K562 (cell line): ENCODE measurements at regions not wholly inside any gene's neighbourhood (a gene's known extent, or its start where the extent isn't known, plus 50 kb on each side); places are given as distances from the start of the nearest gene placed in this dataset.

Experiments
- ATAC-seq: fragments of 200-7000 bp; cut with Tn5 transposase; 3 replicates; pipeline ENCODE4 v1.9.1; 2020; ENCODE audit warnings: moderate library complexity
- BruUV-seq: library from RNA; stranded (reverse); fragments of 400-500 nt; replicated peaks from 2 replicates; lab custom pipeline; 2021; lab: Mats Ljungman, UMichigan
- CTCF ChIA-PET: fragments of 300-600 bp; formaldehyde crosslinking; extraction: SDS; loops from one replicate; lab custom pipeline; 2021; ENCODE audit warnings: low intra/inter-chr PET ratio; lab: Yijun Ruan, JAX
- POLR2A ChIA-PET: fragments of 300-600, 350-650 bp; sonication (Branson Sonifier 250); formaldehyde crosslinking; extraction: SDS; loops from one replicate; lab custom pipeline; 2021; ENCODE audit warnings: antibody characterized with exemption, inconsistent platforms; lab: Yijun Ruan, JAX
- DNase-seq, 4 experiments: peaks; one replicate each; pipeline versions ENCODE4 v3.0.0 to v3.0.0-alpha.2; 2011 to 2018; ENCODE audit warnings: low spot score in 3 of 4, mixed read lengths in 3 of 4; ENCODE audit errors: extremely low read depth in 1 of 4
- FAIRE-seq: peaks from 2 replicates; lab custom pipeline; 2011; peaks lifted over from hg19 to GRCh38; lab: Jason Lieb, UNC
- H2AFZ ChIP-seq: 2 replicates; pipeline ENCODE4 v1.6.0; 2011; ENCODE audit warnings: low read depth, low read length, control low read depth, inconsistent platforms
- H3K27ac ChIP-seq: fragments of 200-600 bp; 3 replicates; pipeline ENCODE4 v1.8.0; 2011; ENCODE audit warnings: low read depth, mild to moderate bottlenecking, control low read depth, inconsistent platforms, low read length, moderate library complexity, mixed read lengths; ENCODE audit errors: extremely low read depth
- H3K27me3 ChIP-seq, 2 experiments: fragments of 300-600 bp in 1 of 2; 2 replicates in 1 of 2; 3 replicates in 1 of 2; pipeline versions ENCODE4 v1.6.0 to v1.8.0; 2011; ENCODE audit warnings: inconsistent platforms in 2 of 2, low read length in 2 of 2, mild to moderate bottlenecking in 1 of 2, mixed read lengths in 1 of 2, moderate library complexity in 1 of 2; ENCODE audit not compliant: control insufficient read depth in 2 of 2, insufficient read depth in 2 of 2
- H3K36me3 ChIP-seq: fragments of 300-600 bp; 3 replicates; pipeline ENCODE4 v1.8.0; 2011; ENCODE audit warnings: mild to moderate bottlenecking, low read length, inconsistent platforms; ENCODE audit not compliant: control insufficient read depth, insufficient read depth
- H3K4me1 ChIP-seq, 2 experiments: fragments of 200-600 bp in 1 of 2; replicated peaks in 1 of 2; 2 replicates in 1 of 2; 3 replicates in 1 of 2; pipeline versions ENCODE4 v1.5.1 to v1.8.0; 2011; ENCODE audit warnings: inconsistent platforms in 2 of 2, low read length in 2 of 2, mild to moderate bottlenecking in 1 of 2, mixed read lengths in 1 of 2, moderate library complexity in 1 of 2; ENCODE audit not compliant: control insufficient read depth in 2 of 2, insufficient read depth in 2 of 2
- H3K4me2 ChIP-seq: 2 replicates; pipeline ENCODE4 v1.6.1; 2011; ENCODE audit warnings: low read length, control low read depth, inconsistent platforms, mixed read lengths; ENCODE audit not compliant: insufficient read depth
- H3K4me3 ChIP-seq: fragments of 200-600 bp; sonication (generic), shearing (Covaris generic); 2 replicates; pipeline ENCODE4 v1.5.1; 2016; ENCODE audit warnings: control low read depth, inconsistent platforms
- H3K79me2 ChIP-seq: fragments of 200-600 bp; 3 replicates; pipeline ENCODE4 v1.8.0; 2011; ENCODE audit warnings: low read length, inconsistent platforms; ENCODE audit not compliant: control insufficient read depth, insufficient read depth
- H3K9ac ChIP-seq, 2 experiments: 2 replicates each; pipeline versions ENCODE4 v1.6.0 to v1.6.1; 2011; ENCODE audit warnings: low read depth in 2 of 2, low read length in 2 of 2, control low read depth in 1 of 2, inconsistent platforms in 1 of 2, mild to moderate bottlenecking in 1 of 2, mixed read lengths in 1 of 2; ENCODE audit not compliant: insufficient read depth in 1 of 2
- H3K9me1 ChIP-seq: one replicate; pipeline ENCODE4 v1.6.0; 2011; ENCODE audit warnings: inconsistent platforms, mild to moderate bottlenecking, low read length, moderate library complexity; ENCODE audit not compliant: control insufficient read depth, insufficient read depth
- H3K9me3 ChIP-seq: replicated peaks from 2 replicates; pipeline ENCODE4 v1.5.1; 2011; ENCODE audit warnings: low read depth, low read length, inconsistent platforms; ENCODE audit not compliant: control insufficient read depth, insufficient read depth
- H4K20me1 ChIP-seq: replicated peaks from 2 replicates; pipeline ENCODE4 v1.6.1; 2011; ENCODE audit warnings: low read length, inconsistent platforms, mixed read lengths; ENCODE audit not compliant: control insufficient read depth, insufficient read depth
- CEBPB ChIP-seq: fragments of 450-650 bp; IDR thresholded peaks from 2 replicates; pipeline ENCODE4 v1.6.1; 2016; ENCODE audit warnings: missing genetic modification characterization, missing compliant biosample characterization
- MBD2 ChIP-seq: sonication (generic); IDR thresholded peaks from 2 replicates; pipeline ENCODE4 v1.6.1; 2016; ENCODE audit warnings: low read depth, borderline replicate concordance
- POLR3A ChIP-seq: IDR thresholded peaks from 2 replicates; pipeline ENCODE4 v1.6.1; 2011; ENCODE audit warnings: borderline replicate concordance, mild to moderate bottlenecking, moderate library complexity; ENCODE audit not compliant: insufficient read length, insufficient read depth; ENCODE audit errors: extremely low read depth
- ZNF140 ChIP-seq: fragments of 250-450 bp; sonication (Bioruptor Pico); IDR thresholded peaks from 2 replicates; pipeline ENCODE4 v1.8.0; 2021; ENCODE audit warnings: moderate library complexity, mild to moderate bottlenecking, inconsistent platforms
- WGBS: fragments of 100-300 bp; shearing (Covaris generic); methylation state at CpG from one replicate; pipeline ENCODE4 v1.1.6; 2016; ENCODE audit warnings: low coverage, mixed read lengths; ENCODE audit not compliant: insufficient coverage; ENCODE audit errors: missing lambda C conversion rate; 5-methylcytosine and 5-hydroxymethylcytosine counted together
- in situ Hi-C: fragments of 300-500 bp; cut with MboI; formaldehyde crosslinking; loops from 4 replicates; pipeline ENCODE4 v1.15.0; 2018; ENCODE audit warnings: inconsistent platforms, mixed read lengths
- intact Hi-C: fragments of 100-400 bp; cut with micrococcal nuclease; formaldehyde crosslinking; loops from 2 replicates; pipeline ENCODE4 v1.14.2; 2022
- TF ChIP-seq, protein P1 (sequence below), 2 experiments: IDR thresholded peaks; 2 replicates each; pipeline ENCODE4 v1.6.1; 2012; ENCODE audit warnings: improper control_type of control experiment in 2 of 2, low read depth in 2 of 2, low read length in 2 of 2, borderline replicate concordance in 1 of 2
- TF ChIP-seq, protein P2 (sequence below): sonication (generic); formaldehyde crosslinking; IDR thresholded peaks from 2 replicates; pipeline ENCODE4 v1.8.0; 2022; ENCODE audit warnings: missing genetic modification reagents, mild to moderate bottlenecking, moderate library complexity, borderline replicate concordance
- TF ChIP-seq, protein P3 (sequence below): fragments of 450-650 bp; formaldehyde crosslinking; IDR thresholded peaks from 2 replicates; pipeline ENCODE4 v1.4.0; 2020; ENCODE audit warnings: mild to moderate bottlenecking, moderate library complexity
- TF ChIP-seq, protein P4 (sequence below): sonication (generic); IDR thresholded peaks from 2 replicates; pipeline ENCODE4 v1.6.1; 2016

DNA sequence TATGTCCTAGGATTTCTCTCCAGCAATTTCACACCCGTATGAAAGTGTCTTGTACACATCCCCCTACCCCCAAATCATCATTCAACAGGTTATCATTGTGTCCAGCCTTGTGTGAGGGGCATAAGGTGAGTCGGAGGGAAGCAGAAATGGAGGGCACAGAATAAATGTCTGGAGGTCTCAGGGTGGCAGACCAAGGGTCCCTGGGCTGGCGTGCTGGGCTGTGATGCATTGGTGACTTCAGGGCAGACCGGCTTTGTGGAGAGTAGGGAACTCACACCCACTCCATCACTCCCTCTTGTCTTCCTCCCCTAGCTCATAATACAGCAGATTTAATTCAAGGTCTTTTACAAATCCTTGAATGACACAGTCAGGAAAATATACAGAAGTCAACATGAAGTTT is 191.7 kb upstream of the PMEPA1 start (continued):
- TF ChIP-seq, protein P1, sequence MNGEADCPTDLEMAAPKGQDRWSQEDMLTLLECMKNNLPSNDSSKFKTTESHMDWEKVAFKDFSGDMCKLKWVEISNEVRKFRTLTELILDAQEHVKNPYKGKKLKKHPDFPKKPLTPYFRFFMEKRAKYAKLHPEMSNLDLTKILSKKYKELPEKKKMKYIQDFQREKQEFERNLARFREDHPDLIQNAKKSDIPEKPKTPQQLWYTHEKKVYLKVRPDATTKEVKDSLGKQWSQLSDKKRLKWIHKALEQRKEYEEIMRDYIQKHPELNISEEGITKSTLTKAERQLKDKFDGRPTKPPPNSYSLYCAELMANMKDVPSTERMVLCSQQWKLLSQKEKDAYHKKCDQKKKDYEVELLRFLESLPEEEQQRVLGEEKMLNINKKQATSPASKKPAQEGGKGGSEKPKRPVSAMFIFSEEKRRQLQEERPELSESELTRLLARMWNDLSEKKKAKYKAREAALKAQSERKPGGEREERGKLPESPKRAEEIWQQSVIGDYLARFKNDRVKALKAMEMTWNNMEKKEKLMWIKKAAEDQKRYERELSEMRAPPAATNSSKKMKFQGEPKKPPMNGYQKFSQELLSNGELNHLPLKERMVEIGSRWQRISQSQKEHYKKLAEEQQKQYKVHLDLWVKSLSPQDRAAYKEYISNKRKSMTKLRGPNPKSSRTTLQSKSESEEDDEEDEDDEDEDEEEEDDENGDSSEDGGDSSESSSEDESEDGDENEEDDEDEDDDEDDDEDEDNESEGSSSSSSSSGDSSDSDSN (IDR thresholded peaks at IDR 0.05; ENCODE audit: borderline replicate concordance in 1 of 2, low read depth in 2 of 2, low read length in 2 of 2): no peak
- TF ChIP-seq, protein P2, sequence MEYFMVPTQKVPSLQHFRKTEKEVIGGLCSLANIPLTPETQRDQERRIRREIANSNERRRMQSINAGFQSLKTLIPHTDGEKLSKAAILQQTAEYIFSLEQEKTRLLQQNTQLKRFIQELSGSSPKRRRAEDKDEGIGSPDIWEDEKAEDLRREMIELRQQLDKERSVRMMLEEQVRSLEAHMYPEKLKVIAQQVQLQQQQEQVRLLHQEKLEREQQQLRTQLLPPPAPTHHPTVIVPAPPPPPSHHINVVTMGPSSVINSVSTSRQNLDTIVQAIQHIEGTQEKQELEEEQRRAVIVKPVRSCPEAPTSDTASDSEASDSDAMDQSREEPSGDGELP (CRISPR knock-in tag): no peak
- TF ChIP-seq, protein P3, sequence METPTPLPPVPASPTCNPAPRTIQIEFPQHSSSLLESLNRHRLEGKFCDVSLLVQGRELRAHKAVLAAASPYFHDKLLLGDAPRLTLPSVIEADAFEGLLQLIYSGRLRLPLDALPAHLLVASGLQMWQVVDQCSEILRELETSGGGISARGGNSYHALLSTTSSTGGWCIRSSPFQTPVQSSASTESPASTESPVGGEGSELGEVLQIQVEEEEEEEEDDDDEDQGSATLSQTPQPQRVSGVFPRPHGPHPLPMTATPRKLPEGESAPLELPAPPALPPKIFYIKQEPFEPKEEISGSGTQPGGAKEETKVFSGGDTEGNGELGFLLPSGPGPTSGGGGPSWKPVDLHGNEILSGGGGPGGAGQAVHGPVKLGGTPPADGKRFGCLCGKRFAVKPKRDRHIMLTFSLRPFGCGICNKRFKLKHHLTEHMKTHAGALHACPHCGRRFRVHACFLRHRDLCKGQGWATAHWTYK (CRISPR knock-in tag): no peak

DNA sequence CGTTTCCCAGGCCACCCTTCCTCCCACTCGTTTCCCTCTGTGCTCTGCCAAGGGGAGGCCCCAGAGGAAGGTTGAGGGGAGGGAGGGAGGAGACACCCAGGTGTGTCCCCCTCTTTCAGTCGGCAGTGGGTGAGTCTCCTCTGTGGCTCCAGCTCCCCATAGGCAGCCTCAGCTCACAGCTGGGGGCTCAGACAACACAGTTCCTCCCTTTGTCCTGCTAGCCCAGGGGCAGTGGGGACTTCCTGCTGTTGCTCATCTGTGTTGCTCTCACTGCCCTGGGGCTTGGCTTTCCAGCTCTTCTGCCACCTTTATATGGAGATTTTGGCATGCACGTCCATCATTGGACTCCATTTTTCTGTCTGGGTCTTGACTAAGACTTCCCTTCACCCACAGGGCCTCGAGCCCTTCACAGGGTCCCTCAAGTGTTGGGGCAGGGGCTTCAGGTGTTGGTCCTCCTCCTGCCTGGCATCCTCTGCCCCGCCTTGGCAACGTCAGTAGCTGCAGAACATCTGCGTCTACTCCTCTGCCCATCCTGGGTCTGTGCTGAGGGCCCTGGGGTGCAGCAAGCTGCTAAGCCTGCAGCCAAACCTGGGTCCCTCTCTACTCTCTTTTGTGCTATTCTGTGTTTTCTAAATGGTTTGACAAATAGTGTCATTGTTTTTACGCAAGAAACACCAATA is 190.6 kb upstream of the PMEPA1 start:
- POLR2A ChIA-PET: no interaction called here
- Histone ChIP-seq H3K79me2 (no peaks in the 10 kb centered on the region), H3K9ac (no peak overlapping the region), H3K4me3 (no peak overlapping the region), H2AFZ (no peak overlapping the region), H3K27me3 (peaks cover 0 to 10% of the 10 kb centered on the region in 2 experiments; a peak in 1 of 5 replicates), H3K27ac (no peak overlapping the region), H3K4me2 (no peak overlapping the region), H3K36me3 (no peaks in the 10 kb centered on the region), H3K9me3 (no peaks in the 10 kb centered on the region), H3K4me1 (no peaks in the 10 kb centered on the region), H4K20me1 (peaks cover 5% of the 10 kb centered on the region; the same call in 1 of the 2 replicates), H3K9me1 (no peaks in the 10 kb centered on the region)
- CTCF ChIA-PET: interaction anchor here (0.5 kb wide), 1 partner anchor 1014 kb away, joined by 3 read pairs; no protein-coding TSS in a partner anchor
- 3% methylated on average over 8 of the region's 9 CpGs for WGBS
- in situ Hi-C loops (no loop called here), intact Hi-C loops (no loop called here)
- BruUV-seq: no TSS peak
- FAIRE-seq (no peak), ATAC-seq (no peak), DNase-seq (no peak)
- TF ChIP-seq CEBPB (tag) (no peak), ZNF140 (CRISPR knock-in tag) (no peak), POLR3A (no peak), MBD2 (no peak)
- TF ChIP-seq, protein P4, sequence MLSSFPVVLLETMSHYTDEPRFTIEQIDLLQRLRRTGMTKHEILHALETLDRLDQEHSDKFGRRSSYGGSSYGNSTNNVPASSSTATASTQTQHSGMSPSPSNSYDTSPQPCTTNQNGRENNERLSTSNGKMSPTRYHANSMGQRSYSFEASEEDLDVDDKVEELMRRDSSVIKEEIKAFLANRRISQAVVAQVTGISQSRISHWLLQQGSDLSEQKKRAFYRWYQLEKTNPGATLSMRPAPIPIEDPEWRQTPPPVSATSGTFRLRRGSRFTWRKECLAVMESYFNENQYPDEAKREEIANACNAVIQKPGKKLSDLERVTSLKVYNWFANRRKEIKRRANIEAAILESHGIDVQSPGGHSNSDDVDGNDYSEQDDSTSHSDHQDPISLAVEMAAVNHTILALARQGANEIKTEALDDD: no peak
